HCT116 (cell line): ENCODE measurements at regions not wholly inside any gene's neighbourhood (a gene's known extent, or its start where the extent isn't known, plus 50 kb on each side); places are given as distances from the start of the nearest gene placed in this dataset.

Source experiments
- ATAC-seq: fragments of 200-7000 bp; cut with Tn5 transposase; 2 replicates; pipeline ENCODE4 v1.9.1; 2020; ENCODE audit warnings: mild to moderate bottlenecking, moderate library complexity
- BruUV-seq: library from RNA; stranded (reverse); fragments of 400-500 nt; replicated peaks from 2 replicates; lab custom pipeline; 2021; lab: Mats Ljungman, UMichigan
- CTCF ChIA-PET: fragments of 300-600 bp; sonication (Branson Sonifier 250); formaldehyde crosslinking; loops from one replicate; lab custom pipeline; 2021; ENCODE audit warnings: antibody characterized with exemption; lab: Charles Lee
- POLR2A ChIA-PET: fragments of 300-600, 350-600 bp; sonication (Branson Sonifier 250); formaldehyde crosslinking; loops from one replicate; lab custom pipeline; 2021; ENCODE audit warnings: antibody characterized with exemption; lab: Charles Lee
- RAD21 ChIA-PET, 2 experiments: fragments of 300-600 bp; sonication (Branson Sonifier 250); formaldehyde crosslinking; loops; one replicate each; lab custom pipeline; 2023; ENCODE audit warnings: low total read pairs in 2 of 2; ENCODE audit not compliant: uncharacterized antibody in 2 of 2, unreplicated experiment in 2 of 2, low non-redundant PET in 1 of 2; lab: Charles Lee
- DNase-seq: peaks from one replicate; pipeline ENCODE4 v3.0.0-alpha.2; 2010; ENCODE audit warnings: low read depth, low spot score
- H2AFZ ChIP-seq: fragments of 200-600 bp; shearing (Covaris generic), sonication (generic); 2 replicates; pipeline ENCODE4 v1.6.1; 2017; ENCODE audit warnings: low read depth, mixed run types, mixed read lengths, antibody characterized with exemption, low read length; ENCODE audit not compliant: poor library complexity, severe bottlenecking
- H3K27ac ChIP-seq: 2 replicates; pipeline ENCODE4 v1.5.1; 2012; ENCODE audit warnings: low read depth, low read length
- H3K27me3 ChIP-seq: fragments of 200-600 bp; sonication (generic); 2 replicates; pipeline ENCODE4 v1.6.1; 2016; ENCODE audit warnings: mixed run types, low read length, mixed read lengths; ENCODE audit not compliant: insufficient read depth
- H3K36me3 ChIP-seq, 2 experiments: fragments of 200-500 bp in 1 of 2; fragments of 200-600 bp in 1 of 2; sonication (Bioruptor generic) in 1 of 2; sonication (generic) in 1 of 2; 2 replicates each; pipeline versions ENCODE4 v1.5.1 to v1.6.1; 2014 to 2016; ENCODE audit warnings: low read length in 2 of 2, inconsistent platforms in 1 of 2, mixed read lengths in 1 of 2, mixed run types in 1 of 2; ENCODE audit not compliant: insufficient read depth in 2 of 2, control insufficient read depth in 1 of 2
- H3K4me1 ChIP-seq, 2 experiments: fragments of 200-600 bp in 1 of 2; sonication (generic) in 1 of 2; 2 replicates each; pipeline versions ENCODE4 v1.5.1 to v1.6.1; 2012 to 2017; ENCODE audit warnings: low read length in 2 of 2, inconsistent platforms in 1 of 2, mild to moderate bottlenecking in 1 of 2, mixed read lengths in 1 of 2, mixed run types in 1 of 2, moderate library complexity in 1 of 2; ENCODE audit not compliant: insufficient read depth in 2 of 2, control insufficient read depth in 1 of 2
- H3K4me2 ChIP-seq: fragments of 200-600 bp; sonication (generic); 2 replicates; pipeline ENCODE4 v1.6.1; 2017; ENCODE audit warnings: mixed run types, low read length, mixed read lengths
- H3K4me3 ChIP-seq, 2 experiments: fragments of 200-600 bp in 1 of 2; sonication (generic) in 1 of 2; replicated peaks in 1 of 2; 2 replicates each; pipeline ENCODE4 v1.5.1; 2011 to 2016; ENCODE audit warnings: low read length in 2 of 2, control low read depth in 1 of 2, low read depth in 1 of 2, mild to moderate bottlenecking in 1 of 2, mixed read lengths in 1 of 2, mixed run types in 1 of 2
- H3K79me2 ChIP-seq: fragments of 200-600 bp; sonication (generic); 2 replicates; pipeline ENCODE4 v1.6.1; 2017; ENCODE audit warnings: mild to moderate bottlenecking, mixed run types, low read length, moderate library complexity, mixed read lengths; ENCODE audit not compliant: insufficient read depth
- H3K9ac ChIP-seq: fragments of 200-600 bp; sonication (generic); 2 replicates; pipeline ENCODE4 v1.6.1; 2016; ENCODE audit warnings: low read length, mixed read lengths
- H3K9me2 ChIP-seq: fragments of 200-600 bp; sonication (generic), shearing (Covaris generic); 2 replicates; pipeline ENCODE4 v1.6.1; 2017; ENCODE audit warnings: mixed run types, mild to moderate bottlenecking, moderate library complexity; ENCODE audit not compliant: insufficient read depth
- H3K9me3 ChIP-seq, 2 experiments: fragments of 200-500 bp in 1 of 2; fragments of 200-600 bp in 1 of 2; sonication (Bioruptor generic) in 1 of 2; sonication (generic) in 1 of 2; 2 replicates each; pipeline ENCODE4 v1.6.1; 2014 to 2017; ENCODE audit warnings: low read length in 2 of 2, mixed read lengths in 2 of 2, inconsistent platforms in 1 of 2, low read depth in 1 of 2, mild to moderate bottlenecking in 1 of 2, mixed run types in 1 of 2, moderate library complexity in 1 of 2; ENCODE audit not compliant: control insufficient read depth in 1 of 2, insufficient read depth in 1 of 2
- H4K20me1 ChIP-seq: fragments of 200-600 bp; sonication (generic), shearing (Covaris generic); 2 replicates; pipeline ENCODE4 v1.6.1; 2017; ENCODE audit warnings: mixed run types, mild to moderate bottlenecking, moderate library complexity; ENCODE audit not compliant: insufficient read depth
- CEBPB ChIP-seq: IDR thresholded peaks from 2 replicates; pipeline ENCODE4 v1.6.1; 2012; ENCODE audit warnings: low read depth
- CTCF ChIP-seq, 3 experiments: fragments of 200-600 bp in 1 of 3; sonication (generic) in 1 of 3; IDR thresholded peaks in 2 of 3; conservative IDR thresholded peaks in 1 of 3; 2 replicates each; pipeline ENCODE4 v1.5.1; 2012 to 2017; ENCODE audit warnings: low read depth in 2 of 3, low read length in 2 of 3, antibody characterized with exemption in 1 of 3, borderline replicate concordance in 1 of 3, control low read depth in 1 of 3, mild to moderate bottlenecking in 1 of 3, mixed read lengths in 1 of 3, mixed run types in 1 of 3, moderate library complexity in 1 of 3; ENCODE audit not compliant: insufficient read depth in 1 of 3
- EGR1 ChIP-seq: IDR thresholded peaks from 2 replicates; pipeline ENCODE4 v1.6.1; 2012; ENCODE audit warnings: low read depth
- ELF1 ChIP-seq: IDR thresholded peaks from 2 replicates; pipeline ENCODE4 v1.6.1; 2012; ENCODE audit warnings: low read depth, borderline replicate concordance
- EZH2 ChIP-seq: fragments of 200-600 bp; sonication (generic); IDR thresholded peaks from 2 replicates; pipeline ENCODE4 v1.6.1; 2017; ENCODE audit warnings: antibody characterized with exemption, mixed run types
- EZH2phosphoT487 ChIP-seq: fragments of 200-600 bp; IDR thresholded peaks from 2 replicates; pipeline ENCODE4 v1.6.1; 2018; ENCODE audit warnings: antibody characterized with exemption, borderline replicate concordance
- JUND ChIP-seq: IDR thresholded peaks from 2 replicates; pipeline ENCODE4 v1.6.1; 2012
- POLR2A ChIP-seq: IDR thresholded peaks from 2 replicates; pipeline ENCODE4 v1.7.0; 2011; ENCODE audit warnings: borderline replicate concordance; ENCODE audit not compliant: insufficient read depth, insufficient read length; ENCODE audit errors: extremely low read depth
- POLR2AphosphoS5 ChIP-seq: IDR thresholded peaks from 2 replicates; pipeline ENCODE4 v1.6.1; 2011; ENCODE audit warnings: mild to moderate bottlenecking, low read depth, low read length, moderate library complexity
- RAD21 ChIP-seq: IDR thresholded peaks from 2 replicates; pipeline ENCODE4 v1.6.1; 2012; ENCODE audit warnings: low read depth, mild to moderate bottlenecking
- REST ChIP-seq: IDR thresholded peaks from 2 replicates; pipeline ENCODE4 v1.6.1; 2012; ENCODE audit warnings: low read depth
- SIN3A ChIP-seq: IDR thresholded peaks from 2 replicates; pipeline ENCODE4 v1.6.1; 2012; ENCODE audit warnings: low read depth
- SP1 ChIP-seq: IDR thresholded peaks from 2 replicates; pipeline ENCODE4 v1.6.1; 2012; ENCODE audit warnings: low read depth
- SRF ChIP-seq: IDR thresholded peaks from 2 replicates; pipeline ENCODE4 v1.6.1; 2012; ENCODE audit warnings: low read depth
- TCF7L2 ChIP-seq: IDR thresholded peaks from 2 replicates; pipeline ENCODE4 v1.7.0; 2011; ENCODE audit warnings: borderline replicate concordance, inconsistent platforms; ENCODE audit not compliant: insufficient read depth, insufficient read length; ENCODE audit errors: extremely low read depth
- YY1 ChIP-seq: IDR thresholded peaks from 2 replicates; pipeline ENCODE4 v1.6.1; 2011; ENCODE audit warnings: low read length, low read depth, moderate library complexity, mild to moderate bottlenecking; ENCODE audit not compliant: insufficient replicate concordance; ENCODE audit errors: extremely low read depth
- ZNF274 ChIP-seq: fragments of 200-500 bp; sonication (Bioruptor generic); IDR thresholded peaks from 2 replicates; pipeline ENCODE4 v1.6.1; 2014; ENCODE audit warnings: mild to moderate bottlenecking, low read depth, low read length, inconsistent platforms
- intact Hi-C: fragments of 100-400 bp; cut with micrococcal nuclease; formaldehyde crosslinking; loops from 2 replicates; pipeline ENCODE4 v1.10.0; 2022
- TF ChIP-seq, protein P1 (sequence below): IDR thresholded peaks from 2 replicates; pipeline ENCODE4 v1.6.1; 2012
- TF ChIP-seq, protein P2 (sequence below): IDR thresholded peaks from 2 replicates; pipeline ENCODE4 v1.6.1; 2011; ENCODE audit warnings: mild to moderate bottlenecking, low read length, moderate library complexity; ENCODE audit not compliant: insufficient replicate concordance; ENCODE audit errors: extremely low read depth

DNA sequence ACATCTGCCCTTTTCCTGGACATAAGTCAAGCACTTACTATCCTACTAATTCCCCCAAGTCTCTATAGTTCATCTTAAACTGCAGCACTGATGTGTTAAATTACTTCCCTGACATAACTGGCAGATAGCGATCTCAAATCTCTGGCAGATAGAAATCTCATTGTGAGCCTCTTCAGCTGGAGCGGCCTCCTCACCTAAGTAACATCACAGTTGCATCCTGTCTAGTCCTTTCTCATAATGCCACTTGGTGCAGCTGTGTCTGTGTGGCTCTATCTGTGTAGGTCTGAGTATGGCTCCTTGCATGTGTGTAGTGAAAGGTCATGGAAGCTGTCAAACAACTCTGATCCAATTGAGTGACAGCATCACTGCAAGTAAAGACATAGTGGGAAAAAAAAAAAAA is 53.6 kb upstream of the FST start:
- TF ChIP-seq RAD21: no peak
- no peak for TF ChIP-seq ZNF274
- no peak for TF ChIP-seq EGR1
- no peak for TF ChIP-seq EZH2
- TF ChIP-seq JUND: no peak
- TF ChIP-seq SP1: no peak
- no peak for TF ChIP-seq CTCF (IDR thresholded peaks at IDR 0.05 in 2 of 3, conservative IDR thresholded peaks at IDR 0.05 in 1 of 3; ENCODE audit: borderline replicate concordance in 1 of 3, insufficient read depth in 1 of 3, low read depth in 2 of 3, low read length in 2 of 3)
- no peak for TF ChIP-seq TCF7L2
- TF ChIP-seq SRF: no peak
- no peak for TF ChIP-seq POLR2AphosphoS5
- no peak for TF ChIP-seq EZH2phosphoT487
- TF ChIP-seq, protein P1, sequence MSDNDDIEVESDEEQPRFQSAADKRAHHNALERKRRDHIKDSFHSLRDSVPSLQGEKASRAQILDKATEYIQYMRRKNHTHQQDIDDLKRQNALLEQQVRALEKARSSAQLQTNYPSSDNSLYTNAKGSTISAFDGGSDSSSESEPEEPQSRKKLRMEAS: no peak
- TF ChIP-seq POLR2A: no peak
- TF ChIP-seq ELF1: no peak
- TF ChIP-seq YY1: no peak
- TF ChIP-seq, protein P2, sequence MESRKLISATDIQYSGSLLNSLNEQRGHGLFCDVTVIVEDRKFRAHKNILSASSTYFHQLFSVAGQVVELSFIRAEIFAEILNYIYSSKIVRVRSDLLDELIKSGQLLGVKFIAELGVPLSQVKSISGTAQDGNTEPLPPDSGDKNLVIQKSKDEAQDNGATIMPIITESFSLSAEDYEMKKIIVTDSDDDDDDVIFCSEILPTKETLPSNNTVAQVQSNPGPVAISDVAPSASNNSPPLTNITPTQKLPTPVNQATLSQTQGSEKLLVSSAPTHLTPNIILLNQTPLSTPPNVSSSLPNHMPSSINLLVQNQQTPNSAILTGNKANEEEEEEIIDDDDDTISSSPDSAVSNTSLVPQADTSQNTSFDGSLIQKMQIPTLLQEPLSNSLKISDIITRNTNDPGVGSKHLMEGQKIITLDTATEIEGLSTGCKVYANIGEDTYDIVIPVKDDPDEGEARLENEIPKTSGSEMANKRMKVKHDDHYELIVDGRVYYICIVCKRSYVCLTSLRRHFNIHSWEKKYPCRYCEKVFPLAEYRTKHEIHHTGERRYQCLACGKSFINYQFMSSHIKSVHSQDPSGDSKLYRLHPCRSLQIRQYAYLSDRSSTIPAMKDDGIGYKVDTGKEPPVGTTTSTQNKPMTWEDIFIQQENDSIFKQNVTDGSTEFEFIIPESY: no peak
- TF ChIP-seq REST: no peak
- TF ChIP-seq SIN3A: no peak
- TF ChIP-seq CEBPB: no peak
- TF ChIP-seq, all 23 proteins: peak for 0
- H4K20me1 ChIP-seq: no peaks in the 10 kb centered on the region
- H3K27me3 ChIP-seq: no peaks in the 10 kb centered on the region
- ChIA-PET POLR2A (interaction anchor here (0.7 kb wide), 1 partner anchor 245 kb away, joined by 3 read pairs; no protein-coding TSS in a partner anchor), RAD21 (no interaction called here), CTCF (interaction anchor here (0.6 to 1.6 kb wide), 3 partner anchors 8 to 808 kb away, joined by 4 to 5 read pairs (median 4); no protein-coding TSS in a partner anchor)
- no peak for DNase-seq
- no TSS peak for BruUV-seq
- H3K27ac ChIP-seq: no peak overlapping the region
- H3K4me1 ChIP-seq: peaks cover 0 to 2% of the 10 kb centered on the region in 2 experiments; a peak in 1 of 4 replicates
- H3K36me3 ChIP-seq: no peaks in the 10 kb centered on the region
- no peak overlapping the region for H3K4me2 ChIP-seq
- intact Hi-C loops: loop anchor here (1.0 kb wide), 1 partner anchor 790 kb away; no protein-coding TSS in a partner anchor
- H3K79me2 ChIP-seq: no peaks in the 10 kb centered on the region
- H3K9me3 ChIP-seq: no peaks in the 10 kb centered on the region
- no peak overlapping the region for H3K9ac ChIP-seq
- H2AFZ ChIP-seq: peak overlapping the region; percentile 90
- ATAC-seq: no peak
- H3K4me3 ChIP-seq: no peak overlapping the region
- H3K9me2 ChIP-seq: no peaks in the 10 kb centered on the region
